OCI-LY3 (cell line): ENCODE measurements at regions not wholly inside any gene's neighbourhood (a gene's known extent, or its start where the extent isn't known, plus 50 kb on each side); places are given as distances from the start of the nearest gene placed in this dataset.

ENCODE experiments used
- CTCF ChIP-seq: fragments of 200-600, 300-600 bp; sonication (generic); IDR thresholded peaks from 2 replicates; pipeline ENCODE4 v1.5.1; 2014; ENCODE audit warnings: antibody characterized with exemption, low read length, low read depth
- EZH2phosphoT487 ChIP-seq: fragments of 200-600 bp; shearing (Covaris generic); IDR thresholded peaks from 2 replicates; pipeline ENCODE4 v1.6.1; 2018; ENCODE audit warnings: antibody characterized with exemption, mixed run types, low read depth

GRCh38 chr4:3655963-3656362 lies 110.2 kb upstream of the ADRA2C start:
- TF ChIP-seq CTCF (no peak), EZH2phosphoT487 (no peak)
